ENCODE measurements at regions not wholly inside any gene's neighbourhood (a gene's known extent, or its start where the extent isn't known, plus 50 kb on each side); places are given as distances from the start of the nearest gene placed in this dataset.
"Not testable (repeated sequence)": the region's sequence is repeated elsewhere in the genome, so short reads cannot be mapped to it uniquely, and the experiment has no call there.

DNA sequence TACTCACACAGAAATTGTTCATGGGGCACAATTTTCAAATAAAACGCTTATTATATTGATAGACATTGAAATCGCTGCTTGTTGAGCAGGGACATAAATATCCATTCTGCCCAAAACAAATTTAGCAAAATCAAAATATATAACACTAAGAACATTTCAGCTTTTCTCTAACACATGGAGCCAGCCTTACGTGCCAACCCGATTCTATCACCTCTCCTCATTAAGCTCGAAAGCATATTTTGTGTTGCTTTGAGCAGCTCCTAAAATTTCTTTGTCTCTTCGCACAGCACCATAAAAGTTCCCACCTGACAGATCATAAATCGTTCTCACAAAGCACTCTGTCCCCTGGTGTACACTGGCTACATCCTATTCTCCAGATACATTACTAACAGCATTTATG, 1034.4 kb upstream of the KLHL29 start:
- DNase-seq (ENCODE audit: low read depth in 2 of 2): no peak

- DNase-seq (ENCODE audit: low read depth in 2 of 2): peak; percentile 0 to 12
These were observed 1029.1 kb upstream of the KLHL29 start for GRCh38 chr2:22355816-22356433.

DNA sequence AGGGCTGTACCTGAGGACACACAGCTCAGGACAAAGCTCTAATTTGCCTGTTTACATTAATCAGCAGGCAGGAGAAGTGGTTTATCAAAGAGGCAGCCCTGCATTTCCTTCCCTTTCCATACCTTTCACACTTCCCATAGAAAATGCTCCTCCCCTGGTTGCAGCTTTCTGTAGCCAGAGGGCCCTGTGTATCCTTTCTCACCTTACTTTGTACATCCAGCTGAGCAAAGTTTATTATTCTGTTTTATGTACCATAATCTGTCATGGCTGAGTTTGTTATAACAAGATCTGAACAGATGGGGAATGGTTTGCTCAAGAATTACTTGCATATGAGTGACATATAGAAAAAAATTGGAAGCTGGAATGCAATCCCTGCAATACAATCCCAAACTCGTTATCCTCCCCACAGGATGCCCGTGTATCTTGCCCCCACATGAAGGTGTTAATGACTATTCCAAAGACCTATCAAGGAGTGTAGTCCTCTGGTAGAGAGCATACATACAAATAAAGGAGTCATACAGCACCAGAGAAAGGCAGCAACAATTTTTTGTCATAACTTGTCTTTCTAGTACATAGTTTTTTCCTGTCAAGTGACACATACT, 1025.8 kb upstream of the KLHL29 start:
- DNase-seq (ENCODE audit: low read depth in 2 of 2): no peak

GRCh38 chr2:22360735-22361374, 1024.1 kb upstream of the KLHL29 start:
- no peak for DNase-seq (ENCODE audit: low read depth in 2 of 2)

DNA sequence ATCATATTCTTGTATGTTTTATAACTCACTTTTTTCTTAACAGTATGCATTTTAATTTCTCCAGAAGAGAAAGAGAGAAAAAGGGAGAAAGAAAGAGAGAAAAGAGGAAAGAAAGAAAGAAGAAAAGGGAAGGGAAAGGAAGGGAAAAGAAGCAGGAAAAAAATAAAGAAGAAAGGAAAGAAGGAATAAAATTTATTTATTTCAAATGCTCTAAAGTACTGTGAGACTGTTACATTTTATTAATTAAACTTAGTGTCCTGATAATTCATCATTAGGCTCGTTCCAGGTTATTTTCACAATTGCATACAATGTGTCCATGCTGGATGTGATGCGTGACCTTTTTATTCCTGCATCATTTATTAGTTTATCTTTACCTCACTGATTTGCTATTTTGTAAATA, 1023.4 kb upstream of the KLHL29 start:
- DNase-seq (ENCODE audit: low read depth in 2 of 2): no peak

- no peak for DNase-seq (ENCODE audit: low read depth in 2 of 2)
These were observed 1009.9 kb upstream of the KLHL29 start for GRCh38 chr2:22375096-22375495.

- DNase-seq (ENCODE audit: low read depth in 2 of 2): no peak
These were observed 1007.7 kb upstream of the KLHL29 start for GRCh38 chr2:22377268-22377667.

- no peak for DNase-seq (ENCODE audit: low read depth in 2 of 2)
These were observed 1002.4 kb upstream of the KLHL29 start for GRCh38 chr2:22382479-22383169.

- DNase-seq (ENCODE audit: low read depth in 2 of 2): no peak
These were observed 987.1 kb upstream of the KLHL29 start for GRCh38 chr2:22397847-22398246.

- no peak for DNase-seq (ENCODE audit: low read depth in 2 of 2)
These were observed 981.2 kb upstream of the KLHL29 start for GRCh38 chr2:22403748-22404147.

- no peak for DNase-seq (ENCODE audit: low read depth in 2 of 2)
These were observed 978.4 kb upstream of the KLHL29 start for GRCh38 chr2:22406625-22407024.

DNA sequence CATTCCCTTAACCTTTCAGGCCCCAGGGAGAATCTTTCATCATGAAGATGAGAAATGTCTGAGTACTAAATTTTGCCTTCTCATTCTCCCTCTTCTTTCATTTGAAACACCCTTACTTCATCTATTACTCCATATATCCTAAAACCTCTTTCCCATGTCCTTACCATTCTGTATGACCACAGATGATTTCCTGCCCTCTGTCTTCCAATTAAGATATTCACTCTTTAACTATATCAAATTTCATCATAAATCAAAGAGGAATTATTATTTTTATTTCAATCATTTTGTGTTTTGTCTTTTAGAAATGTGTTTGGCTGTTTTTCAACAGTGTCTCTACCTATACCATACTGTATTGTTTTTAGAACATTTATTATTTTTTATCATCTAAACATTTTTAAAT, 964.9 kb upstream of the KLHL29 start:
- DNase-seq (ENCODE audit: low read depth in 2 of 2): no peak

DNA sequence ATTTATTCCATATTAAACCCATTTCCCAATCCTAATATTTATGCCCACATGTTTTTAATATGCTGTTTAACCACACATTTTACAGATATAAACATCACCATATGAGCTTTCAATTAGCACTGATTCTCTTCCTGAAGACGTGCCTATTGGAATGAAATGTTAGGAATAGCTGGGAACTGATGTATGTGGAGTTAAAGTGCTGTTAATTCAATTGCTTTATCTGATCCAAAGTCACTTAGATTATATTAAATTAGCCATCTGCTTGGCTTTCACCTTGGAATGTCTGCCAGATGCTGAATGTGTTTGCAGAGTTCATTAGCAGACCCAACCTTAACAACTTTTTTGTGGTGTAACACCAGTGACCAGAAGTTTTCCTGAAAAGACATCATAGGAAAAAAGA, 942.9 kb upstream of the KLHL29 start:
- no peak for DNase-seq (ENCODE audit: low read depth in 2 of 2)

DNA sequence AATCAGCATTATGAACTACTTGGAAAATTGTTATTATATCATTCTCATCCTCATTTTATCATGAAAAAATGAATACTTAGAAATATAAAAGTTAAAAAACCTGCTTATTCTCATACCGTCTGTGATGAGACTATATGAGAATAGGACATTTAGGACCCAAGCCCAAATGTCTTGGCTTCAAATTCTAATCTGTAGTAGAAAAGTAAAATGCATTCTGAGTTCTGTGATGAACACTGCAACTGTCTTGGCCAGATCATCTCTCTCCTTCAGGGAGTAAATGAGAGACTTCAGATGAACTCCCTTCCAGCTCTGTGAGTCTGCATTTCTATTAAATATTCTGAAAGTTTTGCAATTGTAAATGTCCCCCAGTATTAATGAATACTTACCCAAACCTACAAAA, 940.7 kb upstream of the KLHL29 start:
- no peak for DNase-seq (ENCODE audit: low read depth in 2 of 2)

DNA sequence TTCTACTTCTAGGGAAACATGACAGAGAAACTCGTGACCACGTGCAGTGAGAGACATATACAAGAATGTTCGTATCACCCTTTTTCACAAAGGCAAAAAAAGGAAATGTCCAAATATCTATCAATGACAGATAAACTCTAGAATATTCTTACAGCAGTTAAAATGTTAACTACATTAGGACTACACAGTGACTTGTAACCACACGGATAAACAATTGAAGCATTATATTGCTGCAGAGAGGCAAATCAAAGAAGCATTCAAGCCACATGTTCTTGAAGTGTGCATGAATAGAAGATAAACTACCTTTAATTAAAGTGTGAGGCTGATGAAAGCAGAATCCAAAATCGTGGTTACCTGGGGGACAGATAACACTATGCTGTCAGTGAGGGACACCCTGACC, 935.3 kb upstream of the KLHL29 start:
- no peak for DNase-seq (ENCODE audit: low read depth in 2 of 2)

DNA sequence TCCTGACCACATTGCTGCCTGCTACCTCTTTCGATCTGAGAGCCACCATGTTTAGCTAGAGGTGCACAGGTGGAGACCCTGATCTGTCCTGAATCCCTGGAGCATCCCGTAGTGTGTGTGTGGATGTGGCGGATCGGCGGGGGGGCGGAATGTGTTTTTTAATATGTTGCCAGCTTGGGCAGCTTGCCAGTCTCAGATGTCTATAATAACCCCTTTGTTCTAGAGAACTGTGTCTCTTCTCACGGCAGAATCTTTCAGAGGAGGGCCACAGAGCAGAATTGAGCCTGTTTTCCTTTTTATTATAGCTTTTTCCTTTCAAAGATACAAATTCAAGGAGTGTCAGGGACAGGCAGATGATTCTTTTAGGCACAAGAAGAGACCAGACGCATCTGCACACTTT, 934.1 kb upstream of the KLHL29 start:
- DNase-seq (ENCODE audit: low read depth in 2 of 2): no peak

DNA sequence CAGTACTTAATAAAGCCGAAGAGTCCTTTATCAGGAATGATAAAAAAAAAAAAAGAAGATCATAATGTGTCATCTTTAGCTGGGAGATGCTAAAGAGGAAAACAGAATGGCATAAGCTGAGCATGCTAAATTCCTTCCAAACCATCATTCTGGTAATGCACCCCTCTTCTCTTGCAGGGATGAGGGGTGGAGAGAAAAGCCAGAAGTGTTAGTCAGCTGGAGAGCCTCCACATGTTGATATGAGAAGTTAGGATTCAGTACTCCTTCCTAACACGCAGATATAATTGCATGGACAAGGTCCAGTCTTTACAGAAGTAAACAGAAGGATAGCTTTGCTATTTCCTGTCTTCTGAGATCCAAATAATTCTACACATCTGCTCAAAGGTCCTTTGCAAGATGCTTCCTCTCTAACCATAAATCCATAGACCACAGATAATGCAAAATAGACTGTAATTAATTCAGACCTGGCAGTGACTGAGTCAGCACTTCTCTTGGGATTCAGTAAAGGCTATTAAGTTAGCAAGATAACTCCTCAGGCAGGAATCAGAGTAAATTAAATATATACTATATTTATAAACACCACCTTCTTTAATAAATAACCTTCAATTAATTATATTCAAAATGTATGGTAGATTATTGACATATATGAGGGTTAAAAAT, 930.0 kb upstream of the KLHL29 start:
- no peak for DNase-seq (ENCODE audit: low read depth in 2 of 2)

DNA sequence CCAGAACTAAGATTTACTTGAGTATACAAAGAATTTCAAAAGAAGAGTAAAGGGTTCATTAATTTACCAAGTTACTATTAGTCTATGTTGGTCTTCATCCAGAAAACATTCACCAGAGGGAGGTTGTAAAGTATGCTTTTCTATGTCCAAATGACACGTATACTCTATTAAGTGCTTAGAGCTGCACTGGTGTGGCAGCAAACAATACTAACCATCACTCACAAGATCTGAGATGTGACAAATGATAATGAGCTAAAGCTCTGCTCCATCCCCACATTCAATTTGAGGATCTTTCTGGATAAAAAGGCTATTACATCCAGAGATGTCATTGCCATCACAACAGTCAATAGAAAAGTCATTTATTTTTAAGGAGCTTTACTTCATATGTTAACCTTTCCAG, 926.5 kb upstream of the KLHL29 start:
- no peak for DNase-seq (ENCODE audit: low read depth in 2 of 2)

- DNase-seq (ENCODE audit: low read depth in 2 of 2): not testable (repeated sequence)
These were observed 909.9 kb upstream of the KLHL29 start for GRCh38 chr2:22475103-22475502.

DNA sequence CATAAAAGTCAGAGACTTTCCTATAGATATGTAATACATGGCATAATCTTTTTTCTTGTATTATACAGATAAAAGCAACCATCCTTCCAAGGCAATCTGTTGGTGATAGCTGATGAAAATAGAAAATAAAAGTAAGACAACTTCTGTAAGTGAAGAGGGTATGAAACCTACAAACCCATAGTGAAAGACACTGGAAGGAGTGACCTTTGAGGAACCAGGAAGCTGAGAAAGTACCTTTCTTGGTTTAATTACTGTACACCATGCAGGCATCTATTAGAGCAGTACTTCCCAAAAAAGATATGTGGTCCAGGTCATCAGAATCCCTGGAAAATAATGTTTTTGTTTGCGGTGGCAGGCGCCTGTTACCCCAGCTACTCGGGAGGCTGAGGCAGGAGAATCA, 906.6 kb upstream of the KLHL29 start:
- no peak for DNase-seq (ENCODE audit: low read depth in 2 of 2)

- DNase-seq (ENCODE audit: low read depth in 2 of 2): no peak
These were observed 903.3 kb upstream of the KLHL29 start for GRCh38 chr2:22481486-22482259.

- DNase-seq (ENCODE audit: low read depth in 2 of 2): no peak
These were observed 901.9 kb upstream of the KLHL29 start for GRCh38 chr2:22483036-22483435.
